ENCODE measurements at regions not wholly inside any gene's neighbourhood (a gene's known extent, or its start where the extent isn't known, plus 50 kb on each side); places are given as distances from the start of the nearest gene placed in this dataset.

DNA sequence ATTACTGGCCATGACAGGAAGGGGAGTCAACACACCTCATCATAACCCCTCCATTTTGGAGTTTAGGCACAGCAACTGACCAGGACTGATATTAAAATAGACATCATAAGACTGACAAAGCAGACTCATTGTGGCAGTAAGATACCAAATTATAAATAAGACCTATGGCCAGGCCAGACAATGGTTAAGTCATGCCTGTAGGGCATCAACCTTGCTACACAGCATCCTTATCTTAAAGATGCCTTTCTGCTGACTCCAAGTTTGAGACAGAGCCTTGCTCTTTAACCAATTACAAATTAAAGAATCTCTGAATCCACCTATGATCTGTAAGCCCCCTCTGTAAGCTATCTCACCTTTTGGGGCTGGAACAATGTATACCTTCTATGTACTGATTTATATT, 65.5 kb downstream of the VCX2 start:
- TF ChIP-seq CTCF (IDR thresholded peaks at IDR 0.05; ENCODE audit: low read depth, low read length, missing control alignments) = no peak
- DNase-seq (ENCODE audit: extremely low read depth, low read depth) = no peak
- no peak overlapping the region for H3K4me3 ChIP-seq (replicated peaks; ENCODE audit: low read depth, low read length)

- H3K4me3 ChIP-seq (replicated peaks; ENCODE audit: low read depth, low read length) = no peak overlapping the region
- no peak for DNase-seq (ENCODE audit: extremely low read depth, low read depth)
- no peak for TF ChIP-seq CTCF (IDR thresholded peaks at IDR 0.05; ENCODE audit: low read depth, low read length, missing control alignments)
These were observed 67.4 kb downstream of the VCX2 start for GRCh38 chrX:8103655-8104054.

- no peak for DNase-seq (ENCODE audit: extremely low read depth, low read depth)
- H3K4me3 ChIP-seq (replicated peaks; ENCODE audit: low read depth, low read length) = no peak overlapping the region
- TF ChIP-seq CTCF (IDR thresholded peaks at IDR 0.05; ENCODE audit: low read depth, low read length, missing control alignments) = no peak
These were observed 79.6 kb downstream of the VCX2 start for GRCh38 chrX:8091510-8091909.

DNA sequence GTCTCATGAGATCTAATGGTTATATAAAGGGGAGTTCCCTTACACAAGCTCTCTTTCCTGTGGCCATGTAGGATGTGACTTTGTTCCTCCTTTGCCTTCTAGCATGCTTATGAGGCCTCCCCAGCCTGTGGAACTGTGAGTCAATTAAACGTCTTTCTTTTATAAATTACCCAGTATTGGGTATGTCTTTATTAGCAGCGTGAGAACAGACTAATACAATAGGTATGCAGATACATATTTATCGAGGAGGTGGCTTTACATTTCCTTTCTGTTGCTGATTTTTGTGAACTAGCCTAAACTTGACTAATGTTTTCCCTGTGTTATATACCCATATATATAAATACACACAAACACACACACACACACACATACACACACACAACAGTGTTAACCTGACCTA, 80.2 kb downstream of the VCX2 start:
- TF ChIP-seq CTCF (IDR thresholded peaks at IDR 0.05; ENCODE audit: low read depth, low read length, missing control alignments) = no peak
- no peak for DNase-seq (ENCODE audit: extremely low read depth, low read depth)
- H3K4me3 ChIP-seq (replicated peaks; ENCODE audit: low read depth, low read length) = no peak overlapping the region

GRCh38 chrX:8090482-8090881, 80.6 kb downstream of the VCX2 start:
- DNase-seq (ENCODE audit: extremely low read depth, low read depth) = no peak
- TF ChIP-seq CTCF (IDR thresholded peaks at IDR 0.05; ENCODE audit: low read depth, low read length, missing control alignments) = no peak

GRCh38 chrX:8089141-8089540, 81.9 kb downstream of the VCX2 start:
- DNase-seq (ENCODE audit: extremely low read depth, low read depth) = no peak
- no peak overlapping the region for H3K4me3 ChIP-seq (replicated peaks; ENCODE audit: low read depth, low read length)
- no peak for TF ChIP-seq CTCF (IDR thresholded peaks at IDR 0.05; ENCODE audit: low read depth, low read length, missing control alignments)

More at GRCh38 chrX:8090482-8090881, 80.6 kb downstream of the VCX2 start:
- H3K4me3 ChIP-seq (replicated peaks; ENCODE audit: low read depth, low read length) = no peak overlapping the region

GRCh38 chrX:8084006-8084405, 87.1 kb downstream of the VCX2 start:
- no peak for TF ChIP-seq CTCF (IDR thresholded peaks at IDR 0.05; ENCODE audit: low read depth, low read length, missing control alignments)
- no peak for DNase-seq (ENCODE audit: extremely low read depth, low read depth)
- no peak overlapping the region for H3K4me3 ChIP-seq (replicated peaks; ENCODE audit: low read depth, low read length)

Measured in HFF-Myc (cell line).